Heart left ventricle (tissue), 16 donors: ENCODE measurements at regions not wholly inside any gene's neighbourhood (a gene's known extent, or its start where the extent isn't known, plus 50 kb on each side); places are given as distances from the start of the nearest gene placed in this dataset.

Experiments used
- ATAC-seq, 4 donors: fragments of 200-7000 bp; cut with Tn5 transposase; one replicate each; pipeline ENCODE4 v1.9.1; 2020 to 2022; ENCODE audit warnings: moderate library complexity in 4 of 4, mild to moderate bottlenecking in 3 of 4, moderate number of reproducible peaks in 1 of 4
- DNase-seq, 5 donors: peaks; one replicate each; pipeline ENCODE4 v3.0.0-alpha.2; 2020
- H3K27ac ChIP-seq, 12 donors: fragments of 200-600 bp; sonication (generic) in 4 of 12; one replicate each; pipeline versions ENCODE4 v1.5.0 to v1.8.0; 2016 to 2022; ENCODE audit warnings: mild to moderate bottlenecking in 2 of 12
- H3K27me3 ChIP-seq, 9 donors: fragments of 200-600 bp; sonication (generic) in 2 of 9; one replicate each; pipeline versions ENCODE4 v1.5.1 to v1.8.0; 2016 to 2022; ENCODE audit warnings: mild to moderate bottlenecking in 3 of 9
- H3K36me3 ChIP-seq, 9 donors: fragments of 200-600 bp; sonication (generic) in 2 of 9; one replicate each; pipeline versions ENCODE4 v1.5.0 to v1.8.0; 2018 to 2022; ENCODE audit warnings: mild to moderate bottlenecking in 2 of 9
- H3K4me1 ChIP-seq, 12 donors: fragments of 200-600 bp; sonication (generic) in 4 of 12; one replicate each; pipeline versions ENCODE4 v1.5.0 to v1.8.0; 2016 to 2022; ENCODE audit warnings: mild to moderate bottlenecking in 3 of 12
- H3K4me3 ChIP-seq, 12 donors: fragments of 200-600 bp; sonication (generic) in 4 of 12; one replicate each; pipeline versions ENCODE4 v1.5.0 to v1.8.0; 2017 to 2022; ENCODE audit warnings: mild to moderate bottlenecking in 9 of 12, moderate library complexity in 4 of 12
- H3K9me3 ChIP-seq, 12 donors: fragments of 200-600 bp; sonication (generic) in 4 of 12; one replicate each; pipeline versions ENCODE4 v1.5.0 to v1.8.0; 2016 to 2022; ENCODE audit warnings: mild to moderate bottlenecking in 1 of 12
- CTCF ChIP-seq, 12 donors: fragments of 200-600 bp; sonication (generic) in 4 of 12; IDR thresholded peaks; one replicate each; pipeline versions ENCODE4 v1.5.0 to v1.8.0; 2018 to 2022; ENCODE audit warnings: antibody characterized with exemption in 12 of 12, mild to moderate bottlenecking in 5 of 12
- POLR2A ChIP-seq, 2 donors: fragments of 450-650 bp; IDR thresholded peaks; one replicate each; pipeline ENCODE4 v1.6.1; 2017; ENCODE audit warnings: antibody characterized with exemption in 2 of 2, mild to moderate bottlenecking in 2 of 2, moderate library complexity in 2 of 2
- WGBS, 4 donors: extraction: QIAGEN DNeasy Blood & Tissue Kit in 2 of 4; methylation state at CpG; one replicate each; pipeline versions ENCODE4 v1.1.5 to v1.1.7; 2013 to 2018; 5-methylcytosine and 5-hydroxymethylcytosine counted together
- intact Hi-C, 10 donors: fragments of 100-400 bp; cut with DNase I; formaldehyde crosslinking; loops; one replicate each; pipeline versions ENCODE4 v1.11.1 to v1.14.2; 2022
- donor health status: ischemic (EF 13 %, LVEDD 7.1; RV severe dilation, severe dysfunction).
- donor health status: healthy with polysubstance abuse.
- donor health status: DM: no; HTN: yes; CAD: no.
- donor health status: DM: no; HTN: no; CAD: no.
- donor health status: ischemic (EF 25% LVEDD 6.9; RV normal size, moderate dysfunction).
- donor health status: ischemic (EF 25% LVEDD 5.7; RV mildly dilated, moderate dysfunction).
- donor health status: healthy.
- donor health status: DM: yes; HTN: yes; CAD: no.
- donor health status: ischemic (EF 35%, LVEDD 5.7; RV mildly dilated, moderate dysfunction).
- donor health status: nonischemic (EF 11% LVEDD 7.7; RV severe dilation, severe dysfunction).
- donor health status: DM: yes; HTN: yes; CAD: no.
- donor health status: PGD.
- donor health status: ischemic (EF 29% LVEDD 5.4; RV normal size, mild dysfunction).
- donor health status: nonischemic (EF 23%, LVEDD 6.1; RV moderate dilation, normal function).

GRCh38 chr1:102578804-102579203 is 529.5 kb downstream of the COL11A1 start:
- no peak for ATAC-seq
- Histone ChIP-seq H3K4me3 (no peak overlapping the region), H3K27me3 (no peaks in the 10 kb centered on the region)

GRCh38 chr1:102572637-102573036 is 535.7 kb downstream of the COL11A1 start:
- intact Hi-C loops, result no loop called here
- ATAC-seq, result no peak

More at GRCh38 chr1:102578804-102579203, 529.5 kb downstream of the COL11A1 start:
- WGBS, 4 donors, result 33 to 50% (median 39%) methylated on average over 2 of the region's 2 CpGs
- Histone ChIP-seq H3K36me3 (no peaks in the 10 kb centered on the region), H3K9me3 (peaks cover 0 to 8% (median 0%) of the 10 kb centered on the region in 12 donors), H3K4me1 (no peaks in the 10 kb centered on the region), H3K27ac (no peak overlapping the region)
- TF ChIP-seq CTCF (IDR thresholded peaks at IDR 0.05) (no peak), POLR2A (IDR thresholded peaks at IDR 0.05) (no peak)
- DNase-seq, result no peak
- intact Hi-C loops, result no loop called here

GRCh38 chr1:102566182-102566581 is 542.1 kb downstream of the COL11A1 start:
- intact Hi-C loops, result no loop called here
- H3K4me3 ChIP-seq, result no peak overlapping the region
- no peak for TF ChIP-seq CTCF (IDR thresholded peaks at IDR 0.05)
- no peak for TF ChIP-seq POLR2A (IDR thresholded peaks at IDR 0.05)
- DNase-seq (no peak), ATAC-seq (no peak)
- no peaks in the 10 kb centered on the region for H3K36me3 ChIP-seq
- H3K9me3 ChIP-seq, result peaks cover 0 to 2% (median 0%) of the 10 kb centered on the region in 12 donors
- H3K27ac ChIP-seq, result no peak overlapping the region
- no peaks in the 10 kb centered on the region for H3K4me1 ChIP-seq
- no peaks in the 10 kb centered on the region for H3K27me3 ChIP-seq

More at GRCh38 chr1:102572637-102573036, 535.7 kb downstream of the COL11A1 start:
- no peaks in the 10 kb centered on the region for H3K9me3 ChIP-seq
- H3K4me1 ChIP-seq, result no peaks in the 10 kb centered on the region
- H3K27me3 ChIP-seq, result no peaks in the 10 kb centered on the region
- no peak overlapping the region for H3K27ac ChIP-seq
- 60 to 78% (median 70%) methylated on average over 1 of the region's 1 CpG for WGBS, 4 donors
- TF ChIP-seq POLR2A (IDR thresholded peaks at IDR 0.05) (no peak), CTCF (IDR thresholded peaks at IDR 0.05) (no peak)
- DNase-seq, result no peak
- H3K4me3 ChIP-seq, result no peak overlapping the region
- H3K36me3 ChIP-seq, result no peaks in the 10 kb centered on the region

DNA sequence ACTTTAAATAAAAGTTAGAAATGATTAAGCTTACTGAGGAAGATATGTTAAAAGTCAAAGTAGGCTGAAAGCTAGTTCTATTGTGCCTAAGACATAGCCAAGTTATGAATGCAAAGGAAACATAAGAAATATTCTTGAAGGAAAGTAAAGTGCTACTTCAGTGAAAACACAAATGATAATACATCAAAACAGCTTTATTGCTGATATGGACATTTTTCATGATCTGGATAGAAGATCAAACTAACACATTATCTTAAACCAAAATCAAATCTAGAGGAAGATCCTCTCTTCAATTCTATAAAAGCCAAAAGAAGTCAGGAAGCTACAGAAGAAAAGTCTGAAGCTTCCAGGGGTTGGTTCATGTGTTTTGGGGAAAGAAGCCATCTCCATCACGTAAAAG is 545.9 kb downstream of the COL11A1 start:
- TF ChIP-seq CTCF (IDR thresholded peaks at IDR 0.05) (no peak), POLR2A (IDR thresholded peaks at IDR 0.05) (no peak)
- Histone ChIP-seq H3K9me3 (peaks cover 0 to 4% (median 0%) of the 10 kb centered on the region in 12 donors), H3K27me3 (no peaks in the 10 kb centered on the region), H3K4me3 (no peak overlapping the region), H3K4me1 (no peaks in the 10 kb centered on the region), H3K36me3 (no peaks in the 10 kb centered on the region), H3K27ac (no peak overlapping the region)
- ATAC-seq (no peak), DNase-seq (no peak)
- intact Hi-C loops, result no loop called here
- WGBS, 4 donors, result 75 to 84% (median 80%) methylated on average over 1 of the region's 1 CpG
